ENCODE measurements at regions not wholly inside any gene's neighbourhood (a gene's known extent, or its start where the extent isn't known, plus 50 kb on each side); places are given as distances from the start of the nearest gene placed in this dataset.

DNA sequence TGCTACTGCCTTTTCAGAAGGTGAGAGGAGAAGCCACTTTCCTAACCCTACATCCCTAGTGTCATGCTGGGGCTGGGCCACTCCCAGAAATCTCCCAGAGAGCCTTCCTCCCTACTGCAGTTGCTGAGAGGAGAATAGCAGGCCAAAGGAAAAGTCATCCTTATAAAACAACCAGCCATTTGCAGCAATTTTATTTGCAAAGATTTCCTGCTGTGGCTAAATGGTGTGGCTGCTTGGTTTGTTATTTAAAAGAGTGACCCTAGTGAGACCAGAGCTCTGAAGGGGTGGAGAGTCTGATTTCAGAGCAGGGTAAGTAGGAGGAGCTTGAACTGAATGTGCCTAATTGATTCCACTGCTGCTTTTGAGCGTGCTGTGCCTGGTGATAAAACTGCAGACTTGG is 232.0 kb downstream of the GRIN2B start:
- ATAC-seq = no peak
- no peak for DNase-seq

DNA sequence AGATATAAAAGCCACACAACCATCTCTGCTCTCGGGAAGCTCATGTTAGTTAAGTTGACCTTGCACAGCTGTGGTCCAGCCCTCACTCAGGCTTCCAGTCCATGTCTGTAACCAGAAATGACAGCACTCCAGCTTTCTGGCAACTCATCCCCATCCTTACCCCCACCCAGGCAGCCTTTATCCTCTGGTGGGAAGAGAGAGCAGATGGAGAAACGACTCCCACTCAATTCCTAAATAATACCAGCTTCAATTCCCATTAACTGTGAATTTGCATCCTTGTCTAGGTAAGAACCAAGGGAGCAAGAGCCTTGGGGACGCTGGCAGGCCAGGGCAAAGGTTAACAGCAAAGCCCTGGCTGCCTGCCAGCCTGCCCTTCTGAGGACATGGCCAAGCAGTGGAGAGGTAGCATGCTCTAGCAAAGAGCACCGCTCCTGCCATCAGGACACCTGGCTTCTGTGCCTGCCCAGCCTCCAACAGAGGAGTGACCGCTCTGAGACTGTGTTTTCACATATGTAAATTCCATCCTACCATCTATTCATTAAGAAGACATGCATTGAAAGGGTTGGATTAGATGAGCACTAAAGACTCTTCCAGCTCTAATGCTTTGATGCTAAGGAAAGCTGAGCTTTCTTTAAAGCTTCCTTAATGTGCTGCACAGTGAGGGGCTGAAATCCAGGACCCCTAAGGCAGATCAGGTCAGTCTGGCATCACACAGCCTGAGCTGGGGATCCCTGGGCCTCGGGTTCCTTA is 236.1 kb downstream of the GRIN2B start:
- no peak for ATAC-seq
- no peak for DNase-seq

DNA sequence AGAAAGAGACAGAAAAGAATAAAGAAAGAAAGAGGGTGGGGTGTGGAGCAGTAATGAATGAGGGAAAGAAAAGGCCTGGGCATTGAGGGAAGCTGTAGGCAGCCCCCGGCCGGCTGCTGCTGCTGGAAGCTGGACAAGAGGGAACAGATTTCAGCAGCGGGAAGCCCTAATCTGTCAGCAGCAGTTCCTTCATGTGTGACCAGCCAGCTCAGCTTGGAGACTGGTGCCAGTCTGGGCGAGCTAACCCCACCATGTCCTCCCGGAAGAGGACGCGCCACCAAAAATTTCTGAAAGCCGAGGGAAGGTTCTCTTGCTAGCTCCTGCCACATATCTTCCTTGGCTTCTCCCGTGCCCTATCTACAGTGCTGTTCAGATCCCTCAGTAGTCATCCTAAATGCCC is 236.8 kb downstream of the GRIN2B start:
- ATAC-seq (no peak), DNase-seq (no peak)

DNA sequence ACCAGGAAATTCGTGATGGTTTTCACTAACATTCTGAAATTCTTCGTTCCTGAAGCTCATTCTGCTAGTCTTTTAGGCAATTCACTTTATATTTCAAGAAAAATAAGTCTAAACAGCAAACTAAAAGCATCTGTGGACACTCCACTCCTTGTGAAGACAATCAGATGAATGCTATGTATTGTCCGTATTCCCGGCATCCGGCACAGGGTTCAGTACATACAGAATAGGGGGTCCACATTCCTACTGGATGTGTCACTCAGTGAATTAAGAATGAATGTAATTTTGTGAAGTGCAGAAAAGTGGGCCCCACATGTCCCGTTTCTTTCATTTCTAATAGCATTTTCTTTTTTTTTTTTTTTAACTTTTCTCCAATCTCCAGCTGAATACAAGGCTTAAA is 241.3 kb downstream of the GRIN2B start:
- DNase-seq = no peak
- no peak for ATAC-seq

DNA sequence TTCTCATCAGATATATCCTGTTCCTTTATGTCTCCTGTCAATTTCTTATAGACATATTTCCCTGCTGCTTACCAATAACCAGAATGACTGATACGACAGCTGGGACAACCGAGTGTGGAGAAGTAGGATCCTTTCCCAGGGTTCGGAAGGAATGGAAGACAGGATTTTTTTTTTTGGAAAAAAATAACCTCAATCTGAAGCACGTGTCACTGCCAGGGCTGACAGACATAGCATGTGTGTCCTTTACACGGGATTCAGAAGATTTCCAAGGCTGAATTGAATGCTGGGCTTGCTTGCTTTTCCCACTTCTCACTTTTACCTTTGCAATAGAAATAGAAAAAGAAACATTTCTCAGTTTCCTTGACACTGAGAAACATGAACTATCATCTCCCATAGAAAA is 245.7 kb downstream of the GRIN2B start:
- ATAC-seq = no peak
- no peak for DNase-seq

DNA sequence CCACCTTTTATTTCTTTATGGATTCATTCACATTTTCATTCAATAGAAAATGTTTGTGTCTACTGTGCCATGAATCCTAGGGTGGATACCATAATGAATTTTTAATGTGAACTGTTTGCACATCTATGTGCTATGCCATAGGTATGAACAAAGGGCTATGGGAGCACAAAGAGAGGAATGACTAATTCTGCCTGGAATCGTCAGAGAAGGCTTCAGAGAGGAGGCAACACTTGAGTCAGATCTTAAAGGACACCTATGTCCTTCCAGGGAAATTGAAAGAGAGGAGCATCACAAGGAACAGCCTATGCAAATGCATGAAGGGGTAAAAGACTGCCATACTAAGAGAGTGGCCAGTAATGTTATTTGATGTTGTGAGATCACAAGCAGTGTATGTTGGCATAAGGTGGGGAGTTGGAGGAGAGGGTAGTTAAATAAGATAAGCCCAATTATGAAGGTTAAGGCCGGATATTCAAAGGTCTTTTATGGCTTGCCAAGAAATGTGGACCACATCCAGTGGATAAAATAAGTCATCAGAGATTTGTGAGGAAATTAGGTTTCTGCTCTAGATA is 246.7 kb downstream of the GRIN2B start:
- ATAC-seq = no peak
- DNase-seq = no peak

DNA sequence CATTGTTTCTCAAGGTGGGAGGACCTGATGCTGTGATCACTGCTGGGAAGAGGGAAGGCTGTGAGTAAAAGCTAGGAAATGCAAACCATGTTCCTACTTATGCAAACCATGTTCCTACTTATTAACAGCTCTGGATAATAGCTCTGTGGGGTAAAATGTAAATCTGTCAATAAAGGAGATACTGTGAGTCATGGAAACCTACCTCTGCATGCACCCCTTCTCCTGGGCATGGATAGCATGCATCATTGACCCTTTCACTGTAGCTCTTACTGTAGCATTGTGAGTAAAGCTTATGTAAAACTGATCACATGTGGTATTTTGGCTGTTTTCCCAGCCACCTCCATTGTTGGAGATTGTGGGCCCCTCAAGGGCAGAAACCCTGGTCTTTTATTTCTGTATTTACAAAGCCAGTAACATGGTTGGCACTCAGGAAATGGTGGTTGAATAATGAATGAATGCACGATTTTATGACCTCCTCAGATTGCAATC is 253.7 kb downstream of the GRIN2B start:
- ATAC-seq (no peak), DNase-seq (no peak)

DNA sequence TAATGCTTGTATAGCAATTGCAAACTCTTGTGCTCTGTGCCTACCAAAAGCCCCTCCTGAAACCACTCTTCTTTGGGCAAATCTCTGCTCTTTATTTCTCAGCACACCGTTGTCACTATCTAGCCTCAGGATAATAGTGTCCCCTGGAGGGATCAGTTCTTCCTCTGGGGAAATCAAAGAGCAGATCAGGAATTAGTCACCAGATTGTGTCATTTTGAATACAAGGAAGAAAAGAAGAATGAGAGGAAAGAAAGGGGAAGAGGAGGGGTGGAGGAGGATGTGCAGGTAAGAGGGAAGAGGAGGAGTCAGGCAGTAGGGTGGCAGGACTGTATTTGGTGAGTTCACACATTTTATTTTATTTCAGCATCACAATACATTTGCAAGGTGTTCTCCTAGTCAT is 256.4 kb downstream of the GRIN2B start:
- no peak for DNase-seq
- no peak for ATAC-seq

DNA sequence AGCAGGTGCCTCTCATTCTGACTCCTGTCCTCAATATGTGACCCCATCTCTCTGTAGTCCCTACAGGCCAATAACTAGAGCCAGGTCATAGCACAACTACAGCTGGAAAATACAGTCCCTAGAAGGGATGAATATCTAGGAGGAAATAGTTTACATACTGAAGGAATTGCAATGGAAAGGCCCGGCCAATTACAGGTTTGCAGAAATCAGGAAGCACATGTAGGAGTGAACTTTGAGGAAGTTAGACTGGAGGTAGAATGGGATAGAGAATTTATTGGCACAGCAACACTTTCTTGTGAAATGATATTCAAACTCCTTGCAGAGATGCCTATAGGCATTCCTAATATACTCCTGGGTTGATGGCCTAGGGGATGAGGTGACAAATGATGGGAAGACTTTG is 257.3 kb downstream of the GRIN2B start:
- DNase-seq (no peak), ATAC-seq (no peak)

DNA sequence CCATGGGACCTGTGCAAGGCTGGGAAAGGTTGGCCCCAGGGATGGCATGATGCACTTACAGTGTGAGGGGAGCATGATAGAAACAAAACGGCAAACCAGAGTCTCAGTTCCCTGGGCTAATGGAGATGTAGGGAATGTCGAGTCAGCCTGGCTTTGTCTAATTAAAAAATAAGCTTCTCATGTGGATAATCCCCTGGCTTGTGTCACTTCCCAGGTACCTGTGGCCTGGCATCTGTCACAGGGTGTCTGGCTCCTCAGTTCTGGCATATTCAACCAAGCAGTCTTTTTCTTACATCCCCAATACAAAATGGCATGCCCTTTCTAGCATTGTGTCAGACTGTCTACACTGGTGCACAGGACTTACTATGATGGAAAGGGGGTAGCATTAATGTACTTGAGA is 261.4 kb downstream of the GRIN2B start:
- DNase-seq (no peak), ATAC-seq (no peak)

DNA sequence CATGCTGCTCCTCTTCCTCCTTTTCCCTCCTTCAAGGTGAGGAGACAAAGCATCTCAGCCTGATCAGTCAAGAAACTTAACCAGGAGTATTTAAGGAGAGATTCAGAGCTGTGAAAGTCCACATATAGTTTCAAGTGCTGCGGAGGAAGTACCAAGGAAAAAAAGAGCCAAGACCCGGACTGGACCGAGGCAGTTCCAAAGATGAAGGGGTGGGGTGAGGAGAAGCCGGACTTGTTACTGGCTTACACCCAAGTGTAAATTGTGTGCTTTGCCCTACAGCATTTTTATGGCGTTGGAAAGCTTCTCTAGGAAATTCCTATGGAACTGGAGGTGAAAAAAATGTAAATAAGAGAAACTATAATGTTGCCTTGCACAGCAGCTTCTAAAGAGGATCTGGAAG is 263.1 kb downstream of the GRIN2B start:
- ATAC-seq (no peak), DNase-seq (no peak)

DNA sequence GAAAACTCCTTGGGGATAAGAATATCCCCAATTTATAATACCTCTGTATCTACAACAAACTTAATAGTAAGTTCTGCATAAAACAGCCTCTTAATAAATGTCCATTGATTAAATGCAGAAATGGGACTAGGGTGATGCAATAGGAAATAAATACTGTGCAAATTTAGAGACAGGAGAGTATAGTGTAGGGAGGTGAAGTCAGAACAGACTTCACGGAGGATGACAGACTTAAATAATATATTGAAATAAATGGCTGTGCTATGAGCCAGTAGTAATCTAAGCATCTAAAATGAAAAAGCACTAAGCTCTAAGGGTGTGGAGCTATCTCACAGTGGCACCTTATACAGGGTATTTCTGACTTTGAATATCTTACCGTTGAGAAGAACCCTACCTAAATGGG is 265.3 kb downstream of the GRIN2B start:
- no peak for DNase-seq
- no peak for ATAC-seq

DNA sequence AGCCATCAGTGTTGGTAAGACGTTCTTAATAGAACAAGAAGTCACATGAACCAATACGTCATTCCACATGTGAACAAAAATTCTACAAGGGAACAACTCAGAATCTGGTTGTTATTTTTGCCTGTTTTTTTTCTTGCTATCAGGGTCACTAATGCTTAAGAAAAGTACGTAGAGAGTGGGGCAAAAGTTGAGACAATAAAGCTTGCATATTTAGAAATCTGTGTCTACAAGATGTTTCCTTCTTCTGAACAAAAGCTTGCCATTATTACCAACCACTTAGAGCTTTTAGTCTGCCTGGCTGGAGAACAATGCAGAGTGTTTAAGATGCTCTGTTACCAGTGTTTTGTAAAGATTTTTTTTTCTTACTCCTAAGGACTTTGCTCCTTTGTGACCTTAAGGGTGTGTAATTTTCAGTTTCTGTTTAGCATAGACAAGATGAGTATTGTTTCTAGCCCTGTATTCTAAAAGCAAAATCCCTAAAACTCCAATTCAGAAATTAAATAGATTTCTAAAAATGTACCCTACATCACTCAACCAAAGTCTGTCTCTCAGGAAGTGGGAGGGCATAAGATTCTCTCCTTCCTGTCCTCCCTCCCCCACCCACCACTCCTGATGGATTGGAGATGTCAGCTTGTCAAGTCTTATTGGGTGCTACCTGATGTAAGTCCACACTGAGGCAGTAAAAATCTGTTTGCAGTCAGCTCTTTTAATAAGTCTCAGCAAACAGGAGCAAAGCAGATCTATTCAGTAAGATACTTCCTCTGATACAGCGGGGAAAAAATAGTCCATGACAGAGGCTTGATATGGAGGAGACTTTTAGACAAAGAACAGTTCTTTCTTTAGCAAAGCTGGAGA is 267.6 kb downstream of the GRIN2B start:
- ATAC-seq (no peak), DNase-seq (no peak)

DNA sequence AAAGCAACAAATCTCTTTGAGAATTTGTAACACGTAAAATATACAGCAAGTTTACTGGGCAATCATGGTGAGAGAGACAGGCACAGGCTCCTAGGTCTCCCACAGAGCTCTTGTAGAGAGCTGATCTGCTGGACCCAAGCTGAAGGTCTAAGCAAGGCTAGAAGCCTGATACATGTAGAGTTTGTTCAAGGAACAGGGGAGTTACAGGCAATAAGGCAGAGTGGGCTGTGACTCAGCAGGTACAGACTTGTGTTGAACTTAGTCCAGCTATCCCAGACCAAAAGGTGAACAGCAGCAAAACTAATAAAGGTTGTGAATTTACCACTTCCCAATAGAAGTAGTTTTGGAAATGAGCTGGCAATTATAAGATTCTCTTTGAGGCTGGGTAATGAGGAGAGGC is 273.6 kb downstream of the GRIN2B start:
- DNase-seq = no peak
- ATAC-seq = no peak

DNA sequence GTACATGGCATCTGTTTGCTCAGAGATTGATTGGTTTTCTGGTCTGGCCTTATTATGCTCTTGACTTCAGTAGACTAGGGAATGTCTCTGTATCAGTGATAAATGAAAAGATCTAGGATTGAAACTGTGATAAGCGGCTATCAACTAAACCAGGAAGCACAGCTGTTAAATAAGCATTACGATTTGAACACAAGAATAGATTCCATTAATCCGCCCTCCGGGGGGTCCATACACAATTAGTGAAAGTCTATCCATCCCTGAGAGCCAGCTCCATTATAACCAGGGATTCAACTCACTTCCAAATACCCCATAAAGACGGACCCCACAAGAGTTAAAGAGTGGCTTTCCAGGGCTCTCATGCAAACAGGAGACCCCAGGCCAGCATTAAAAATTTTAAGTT is 279.0 kb downstream of the GRIN2B start:
- ATAC-seq = no peak
- DNase-seq = no peak

DNA sequence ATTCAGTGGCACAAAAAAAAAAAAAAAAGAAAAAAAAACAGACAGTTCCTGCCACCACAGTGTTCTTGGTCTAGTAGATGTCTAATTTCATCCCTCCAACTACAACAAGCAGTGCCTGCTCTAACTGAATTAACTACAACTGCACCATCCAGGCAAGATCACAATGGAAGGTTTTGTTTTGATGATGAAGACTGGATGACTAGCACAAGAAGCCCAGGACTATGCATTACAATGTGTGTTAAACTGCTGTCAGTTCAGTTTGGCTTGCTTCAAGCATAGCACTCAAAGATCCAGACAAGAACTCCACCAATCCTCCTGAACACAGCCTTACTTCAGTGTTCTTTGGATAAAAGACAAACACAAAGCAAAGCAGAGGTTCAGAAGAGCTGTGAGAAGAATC is 279.9 kb downstream of the GRIN2B start:
- no peak for ATAC-seq
- no peak for DNase-seq

DNA sequence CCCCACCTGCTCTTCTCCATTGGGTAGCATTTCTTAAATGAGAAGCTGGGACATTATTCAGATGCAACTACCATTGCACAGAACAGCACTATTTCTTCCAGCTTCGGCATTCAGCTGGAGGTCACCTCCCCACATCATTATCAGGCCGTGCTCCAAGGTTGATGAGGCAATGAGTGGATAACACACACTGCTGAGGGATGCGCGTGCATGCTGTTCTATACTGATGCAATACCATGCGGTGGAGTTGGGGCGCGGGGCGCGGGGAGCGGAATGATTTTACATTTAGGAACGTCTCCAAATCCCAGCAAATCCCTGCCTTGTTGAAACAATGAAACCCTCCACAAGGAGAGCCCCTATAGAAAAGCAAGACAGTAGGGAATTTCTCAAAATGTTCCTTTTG is 283.4 kb downstream of the GRIN2B start:
- ATAC-seq (no peak), DNase-seq (no peak)

DNA sequence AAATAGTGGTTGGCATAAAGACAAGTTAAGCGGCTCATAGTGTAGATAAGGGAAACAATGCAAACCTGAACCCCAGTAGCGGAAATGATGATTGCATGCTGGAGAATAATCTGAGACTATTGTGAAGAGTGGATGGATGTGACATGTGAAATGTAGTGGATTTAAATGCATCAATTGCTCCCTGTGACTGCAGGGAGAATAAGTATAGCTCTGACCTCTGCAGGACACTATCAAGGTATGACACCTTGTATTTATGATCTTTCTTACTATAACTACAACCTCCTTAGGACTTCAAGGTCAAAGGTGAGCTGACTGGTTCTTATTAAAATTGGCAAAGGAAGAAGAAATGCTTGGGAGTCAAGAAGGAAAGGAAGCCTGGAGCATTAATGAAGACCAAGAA is 285.6 kb downstream of the GRIN2B start:
- DNase-seq (no peak), ATAC-seq (no peak)

DNA sequence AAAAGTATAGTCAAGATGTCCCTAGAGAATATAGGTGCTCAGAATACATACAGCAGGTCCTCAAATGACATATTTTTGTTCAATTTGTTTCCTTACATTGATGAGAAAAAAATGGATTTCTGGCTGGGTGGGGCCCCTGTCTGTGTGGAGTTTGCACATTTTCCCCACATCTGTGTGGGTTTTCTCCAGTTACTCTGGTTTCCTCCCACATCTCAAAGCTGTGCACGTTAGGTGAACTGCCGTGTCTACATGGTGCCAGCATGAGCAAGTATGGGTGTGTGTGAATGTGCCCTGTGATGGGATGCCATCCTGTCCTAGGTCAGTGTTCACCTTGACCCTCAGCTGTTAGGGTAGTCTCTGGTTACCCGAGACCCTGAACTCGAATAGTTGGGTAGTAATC is 289.1 kb downstream of the GRIN2B start:
- no peak for DNase-seq
- ATAC-seq = no peak

DNA sequence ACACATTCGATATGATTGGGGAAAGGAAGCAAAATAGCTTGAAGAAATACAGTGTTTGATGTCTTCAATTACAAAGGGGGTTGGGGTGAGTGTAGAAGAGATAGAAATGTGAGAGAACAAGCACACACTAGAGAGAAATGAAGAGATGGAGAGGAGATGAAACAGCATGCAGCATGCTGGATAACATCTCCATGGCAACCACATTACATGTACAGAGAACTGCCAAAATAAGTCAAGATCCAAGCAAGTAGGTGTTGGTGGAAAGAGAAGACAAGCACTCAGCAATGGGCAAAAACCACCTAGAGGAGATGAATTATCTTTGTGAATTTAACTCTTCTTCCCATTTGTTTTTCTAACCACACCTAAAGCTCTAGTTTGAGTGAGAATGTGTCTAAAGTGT is 289.8 kb downstream of the GRIN2B start:
- ATAC-seq = no peak
- DNase-seq = no peak

DNA sequence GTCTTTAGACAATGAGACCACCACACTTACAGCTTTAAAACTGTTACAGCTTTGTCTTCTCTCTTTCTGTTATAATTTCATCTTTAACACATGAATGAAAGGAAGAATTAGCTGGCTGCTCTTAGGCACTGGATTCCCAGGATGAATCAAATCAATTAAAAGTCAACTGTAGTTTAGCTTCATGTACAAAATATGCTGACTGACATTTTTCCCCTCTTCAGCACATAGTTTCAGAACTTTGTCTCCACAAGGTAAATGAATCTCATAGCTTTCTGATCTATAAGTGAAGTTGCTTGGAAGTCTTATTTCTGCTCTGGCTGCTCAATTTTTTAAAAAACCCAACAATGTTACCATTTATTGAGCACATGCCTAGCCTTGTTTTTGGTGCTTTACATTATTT is 293.8 kb downstream of the GRIN2B start:
- ATAC-seq = no peak
- no peak for DNase-seq

DNA sequence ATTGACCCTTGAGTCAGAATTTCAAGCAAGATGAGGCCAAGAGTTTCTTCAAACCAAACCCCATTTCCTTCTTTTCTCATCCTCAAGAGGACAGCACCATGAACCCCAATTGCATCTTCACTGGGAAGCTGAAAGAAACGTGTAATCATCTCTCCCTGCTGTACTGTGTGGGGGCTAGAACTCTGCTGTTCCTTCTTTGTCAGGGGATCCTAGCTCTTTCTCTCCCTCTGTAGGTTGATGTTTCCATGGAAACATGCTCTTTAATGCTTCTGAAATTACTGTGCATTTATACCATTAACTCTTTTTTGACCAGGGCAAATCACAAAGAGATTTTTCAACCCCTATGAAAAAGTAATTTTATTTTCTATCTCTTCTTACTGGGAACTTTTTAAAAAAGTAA is 295.1 kb downstream of the GRIN2B start:
- no peak for ATAC-seq
- no peak for DNase-seq

DNA sequence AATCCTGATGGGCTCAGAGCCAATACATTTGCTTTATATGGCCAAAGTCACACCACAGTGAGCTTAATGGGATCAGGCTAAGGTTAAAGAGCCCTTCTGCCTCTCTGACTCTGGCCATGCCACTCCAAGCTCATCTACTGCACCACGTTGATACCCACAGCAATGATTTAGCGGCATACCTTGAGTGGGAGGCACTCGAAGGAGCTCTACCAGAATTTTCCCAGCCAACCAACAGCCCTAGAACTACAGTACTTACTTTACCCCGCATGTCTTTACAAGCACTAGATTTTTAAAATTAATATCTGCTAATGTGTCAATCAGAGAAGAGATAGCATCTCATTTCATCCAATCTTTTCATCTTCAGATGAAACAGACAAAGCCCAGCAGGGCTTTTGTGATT is 300.5 kb downstream of the GRIN2B start:
- DNase-seq (no peak), ATAC-seq (no peak)
